HepG2 (cell line): ENCODE measurements at regions not wholly inside any gene's neighbourhood (a gene's known extent, or its start where the extent isn't known, plus 50 kb on each side); places are given as distances from the start of the nearest gene placed in this dataset.
A peak's percentile ranks its signal among the peaks of the same experiment; 100 is the strongest.

Source experiments
- ATAC-seq: fragments of 200-7000 bp; cut with Tn5 transposase; 3 replicates; pipeline ENCODE4 v1.9.1; 2020; ENCODE audit warnings: mild to moderate bottlenecking, moderate library complexity
- BruUV-seq: library from RNA; stranded (reverse); fragments of 400-500 nt; replicated peaks from 2 replicates; lab custom pipeline; 2021; lab: Mats Ljungman, UMichigan
- CTCF ChIA-PET: fragments of 300-600 bp; formaldehyde crosslinking; extraction: SDS; loops from one replicate; lab custom pipeline; 2021; ENCODE audit warnings: low total read pairs, inconsistent platforms, low intra/inter-chr PET ratio; lab: Yijun Ruan, JAX
- POLR2A ChIA-PET: fragments of 350-600 bp; sonication (Branson Sonifier 250); formaldehyde crosslinking; loops from one replicate; lab custom pipeline; 2020; ENCODE audit warnings: antibody characterized with exemption, inconsistent platforms; lab: Yijun Ruan, JAX
- DNase-seq: peaks from one replicate; pipeline ENCODE4 v3.0.0-alpha.2; 2015; ENCODE audit warnings: low spot score
- FAIRE-seq: peaks from 3 replicates; lab custom pipeline; 2011; peaks lifted over from hg19 to GRCh38; lab: Jason Lieb, UNC
- H2AFZ ChIP-seq: one replicate; pipeline ENCODE4 v1.6.1; 2011; ENCODE audit warnings: low read length, inconsistent platforms
- H3K27ac ChIP-seq: fragments of 300-600 bp; 3 replicates; pipeline ENCODE4 v1.8.0; 2011; ENCODE audit warnings: mixed run types, mild to moderate bottlenecking, mixed read lengths, low read length, inconsistent platforms; ENCODE audit not compliant: insufficient read depth; ENCODE audit errors: extremely low read length
- H3K27me3 ChIP-seq, 2 experiments: fragments of 200-600 bp in 1 of 2; 2 replicates in 1 of 2; 3 replicates in 1 of 2; pipeline versions ENCODE4 v1.6.0 to v1.8.0; 2011; ENCODE audit warnings: low read length in 2 of 2, mild to moderate bottlenecking in 2 of 2, moderate library complexity in 2 of 2, inconsistent platforms in 1 of 2; ENCODE audit not compliant: insufficient read depth in 2 of 2, control insufficient read depth in 1 of 2
- H3K36me3 ChIP-seq, 2 experiments: fragments of 200-600 bp in 1 of 2; replicated peaks in 1 of 2; 2 replicates in 1 of 2; 3 replicates in 1 of 2; pipeline versions ENCODE4 v1.5.1 to v1.8.0; 2011; ENCODE audit warnings: low read length in 2 of 2, inconsistent platforms in 1 of 2; ENCODE audit not compliant: insufficient read depth in 2 of 2, control insufficient read depth in 1 of 2
- H3K4me1 ChIP-seq: 2 replicates; pipeline ENCODE4 v1.5.1; 2012; ENCODE audit warnings: low read length, inconsistent platforms; ENCODE audit not compliant: insufficient read depth
- H3K4me2 ChIP-seq: 2 replicates; pipeline ENCODE4 v1.6.0; 2011; ENCODE audit warnings: low read depth, low read length, inconsistent platforms
- H3K4me3 ChIP-seq, 3 experiments: fragments of 200-600 bp in 1 of 3; sonication (generic), shearing (Covaris generic) in 1 of 3; replicated peaks in 1 of 3; 2 replicates each; pipeline ENCODE4 v1.5.1; 2011 to 2016; ENCODE audit warnings: low read length in 3 of 3, inconsistent platforms in 2 of 3, low read depth in 2 of 3, mild to moderate bottlenecking in 2 of 3, control low read depth in 1 of 3, mixed read lengths in 1 of 3; ENCODE audit not compliant: insufficient read depth in 1 of 3
- H3K79me2 ChIP-seq: one replicate; pipeline ENCODE4 v1.6.1; 2011; ENCODE audit warnings: low read length, inconsistent platforms; ENCODE audit not compliant: insufficient read depth
- H3K9ac ChIP-seq: 2 replicates; pipeline ENCODE4 v1.6.0; 2011; ENCODE audit warnings: mild to moderate bottlenecking, low read depth, low read length, inconsistent platforms; ENCODE audit not compliant: insufficient read depth
- H3K9me3 ChIP-seq: 2 replicates; pipeline ENCODE4 v1.5.1; 2012; ENCODE audit warnings: mild to moderate bottlenecking, low read length
- H4K20me1 ChIP-seq: 2 replicates; pipeline ENCODE4 v1.6.0; 2011; ENCODE audit warnings: inconsistent platforms, mild to moderate bottlenecking, low read length, moderate library complexity; ENCODE audit not compliant: insufficient read depth
- FOXK2 ChIP-seq: fragments of 450-650 bp; IDR thresholded peaks from 2 replicates; pipeline ENCODE4 v1.6.1; 2016
- HNF4A ChIP-seq: sonication (generic); formaldehyde crosslinking; IDR thresholded peaks from 2 replicates; pipeline ENCODE4 v1.4.0; 2020; ENCODE audit warnings: missing genetic modification reagents
- HNF4G ChIP-seq, 2 experiments: sonication (generic) in 1 of 2; formaldehyde crosslinking in 1 of 2; IDR thresholded peaks; 2 replicates each; pipeline versions ENCODE4 v1.4.0 to v1.6.1; 2011 to 2020; ENCODE audit warnings: borderline replicate concordance in 2 of 2, low read depth in 2 of 2, mild to moderate bottlenecking in 2 of 2, low read length in 1 of 2, missing genetic modification reagents in 1 of 2, moderate library complexity in 1 of 2
- NCOR1 ChIP-seq: fragments of 200-600 bp; sonication (generic); IDR thresholded peaks from 2 replicates; pipeline ENCODE4 v1.7.0; 2017; ENCODE audit warnings: antibody characterized with exemption, low read length, borderline replicate concordance
- NR2C2 ChIP-seq: sonication (generic); formaldehyde crosslinking; IDR thresholded peaks from 2 replicates; pipeline ENCODE4 v1.4.0; 2020; ENCODE audit warnings: missing genetic modification reagents, mild to moderate bottlenecking, moderate library complexity, borderline replicate concordance
- SMAD9 ChIP-seq: sonication (generic); formaldehyde crosslinking; IDR thresholded peaks from 2 replicates; pipeline ENCODE4 v1.5.1; 2020; ENCODE audit warnings: mild to moderate bottlenecking, missing genetic modification reagents
- WGBS: methylation state at CpG from one replicate; pipeline ENCODE4 v1.1.6; 2017; ENCODE audit warnings: low lambda C conversion rate; 5-methylcytosine and 5-hydroxymethylcytosine counted together
- in situ Hi-C: cut with HindIII; loops from 2 replicates; pipeline ENCODE4 v1.10.0; 2017; ENCODE audit warnings: low pct_unique_long_range_greater_than_20kb; ENCODE audit not compliant: extremely low pct_ligation_motif_present
- intact Hi-C: fragments of 100-400 bp; cut with micrococcal nuclease; formaldehyde crosslinking; loops from one replicate; pipeline ENCODE4 v1.10.0; 2022; ENCODE audit not compliant: unreplicated experiment
- TF ChIP-seq, protein P1 (sequence below): sonication (generic); formaldehyde crosslinking; IDR thresholded peaks from 2 replicates; pipeline ENCODE4 v1.4.0; 2020; ENCODE audit warnings: missing genetic modification reagents, low read depth, mild to moderate bottlenecking, borderline replicate concordance

DNA sequence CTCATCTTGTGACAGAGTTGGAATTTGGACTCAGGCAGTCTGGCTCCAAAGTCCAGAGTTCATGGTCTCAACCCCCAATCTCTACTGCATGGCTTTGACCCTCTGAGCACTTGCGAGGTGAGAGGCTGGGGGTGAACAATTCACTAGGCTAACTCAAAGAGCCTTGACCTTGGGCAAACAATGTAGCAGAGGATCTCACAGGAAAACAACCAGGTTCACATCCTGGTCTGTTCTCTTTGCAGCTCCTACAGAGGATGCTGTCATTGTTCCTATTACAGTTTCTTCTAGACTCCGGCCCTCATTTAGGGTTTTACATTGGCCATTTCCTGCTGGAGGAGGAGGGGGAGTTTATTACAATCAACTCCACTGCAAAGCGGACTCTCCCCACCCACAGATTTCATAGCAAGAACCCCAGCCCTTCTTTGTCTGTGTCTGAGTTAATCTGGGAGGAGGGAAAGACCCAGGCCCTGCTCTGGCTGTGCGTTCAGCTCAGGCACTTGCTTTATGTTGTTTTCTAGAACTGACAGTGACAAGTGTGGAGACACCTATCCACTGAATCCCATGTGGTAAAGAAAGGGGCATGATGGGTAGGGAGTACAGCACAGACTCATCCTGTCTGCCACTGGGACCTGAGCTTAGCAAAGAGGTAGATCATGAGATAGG lies 101.6 kb downstream of the LBH start:
- Histone ChIP-seq H3K9me3 (0 out of 2 replicates have a peak, but pooled peaks cover 3% of the 10 kb centered on the region), H3K4me2 (no peak overlapping the region), H4K20me1 (no peaks in the 10 kb centered on the region), H2AFZ (no peak overlapping the region), H3K27me3 (no peaks in the 10 kb centered on the region), H3K9ac (no peak overlapping the region), H3K79me2 (no peaks in the 10 kb centered on the region), H3K4me3 (no peak overlapping the region), H3K27ac (no peak overlapping the region), H3K36me3 (no peaks in the 10 kb centered on the region), H3K4me1 (0 out of 2 replicates have a peak, but pooled peaks cover 7% of the 10 kb centered on the region)
- TF ChIP-seq HNF4G (IDR thresholded peaks at IDR 0.05; ENCODE audit: borderline replicate concordance, low read depth, low read length) = 0 out of 2 replicates have a peak, but pooled peaks have one; percentile 27
- TF ChIP-seq HNF4G (CRISPR knock-in tag; IDR thresholded peaks at IDR 0.05; ENCODE audit: borderline replicate concordance, low read depth) = no peak
- peak; percentile 58 for TF ChIP-seq HNF4A (CRISPR knock-in tag)
- TF ChIP-seq NCOR1 = peak; percentile 58; the same call in 1 of the 2 replicates
- no peak for TF ChIP-seq FOXK2
- TF ChIP-seq SMAD9 (CRISPR knock-in tag) = no peak
- 0 out of 2 replicates have a peak, but pooled peaks have one; percentile 13 for TF ChIP-seq NR2C2 (CRISPR knock-in tag)
- TF ChIP-seq, protein P1, sequence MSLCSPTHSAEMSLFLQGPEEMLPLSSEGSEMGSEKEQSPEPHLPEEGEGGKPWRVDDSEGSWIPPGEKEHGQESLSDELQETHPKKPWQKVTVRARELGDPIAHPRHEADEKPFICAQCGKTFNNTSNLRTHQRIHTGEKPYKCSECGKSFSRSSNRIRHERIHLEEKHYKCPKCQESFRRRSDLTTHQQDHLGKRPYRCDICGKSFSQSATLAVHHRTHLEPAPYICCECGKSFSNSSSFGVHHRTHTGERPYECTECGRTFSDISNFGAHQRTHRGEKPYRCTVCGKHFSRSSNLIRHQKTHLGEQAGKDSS (CRISPR knock-in tag) = no peak
- in situ Hi-C loops (no loop called here), intact Hi-C loops (no loop called here)
- ChIA-PET CTCF (no interaction called here), POLR2A (no interaction called here)
- FAIRE-seq (no peak), ATAC-seq (no peak), DNase-seq (no peak)
- WGBS = 21% methylated on average over 4 of the region's 4 CpGs
- no TSS peak for BruUV-seq
